ENCODE measurements at regions not wholly inside any gene's neighbourhood (a gene's known extent, or its start where the extent isn't known, plus 50 kb on each side); places are given as distances from the start of the nearest gene placed in this dataset.

DNA sequence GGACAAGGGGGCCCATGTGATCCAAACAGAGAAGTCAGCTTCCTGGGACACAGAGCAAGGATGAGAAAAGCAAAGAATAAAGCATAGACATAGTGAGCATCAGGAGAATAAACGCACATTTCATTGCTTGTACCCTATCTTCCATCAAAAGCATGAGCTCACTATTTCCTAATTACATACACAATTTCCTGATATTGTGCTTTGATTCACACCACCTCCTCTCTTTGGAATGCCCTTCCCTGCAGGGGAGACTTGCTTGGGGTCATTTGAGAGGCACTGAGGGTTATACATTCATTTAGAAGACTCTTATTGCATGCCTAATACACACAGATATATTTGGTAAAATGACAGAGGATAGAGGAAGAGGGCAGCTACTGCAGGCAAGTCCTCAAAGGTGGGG is 185.4 kb downstream of the SEC16B start:
- no peaks in the 10 kb centered on the region for H3K27me3 ChIP-seq (ENCODE audit: insufficient read depth, low read depth, low read length)
- no peaks in the 10 kb centered on the region for H3K9me3 ChIP-seq (ENCODE audit: low read length)
- H3K9ac ChIP-seq (ENCODE audit: low read length), result no peak overlapping the region
- H3K9me2 ChIP-seq (ENCODE audit: insufficient read depth, low read length), result no peaks in the 10 kb centered on the region
- no peak overlapping the region for H3K4me3 ChIP-seq (ENCODE audit: low read length)
- H3K79me2 ChIP-seq (replicated peaks; ENCODE audit: insufficient read depth, low read length), result no peaks in the 10 kb centered on the region
- no peak overlapping the region for H3K27ac ChIP-seq (ENCODE audit: low read length)
- H2AFZ ChIP-seq (ENCODE audit: low read depth, low read length), result no peak overlapping the region
- no peaks in the 10 kb centered on the region for H4K20me1 ChIP-seq (ENCODE audit: insufficient read depth)
- no peaks in the 10 kb centered on the region for H3K36me3 ChIP-seq (ENCODE audit: insufficient read depth, low read length)
- H3F3A ChIP-seq (ENCODE audit: insufficient read depth, low read length, poor library complexity, severe bottlenecking), result no peaks in the 10 kb centered on the region
- TF ChIP-seq SMC3 (conservative IDR thresholded peaks at IDR 0.05; ENCODE audit: poor library complexity) (no peak), RAD21 (conservative IDR thresholded peaks at IDR 0.05) (no peak), MXI1 (conservative IDR thresholded peaks at IDR 0.05; ENCODE audit: poor library complexity, severe bottlenecking) (no peak), EZH2 (IDR thresholded peaks at IDR 0.05; ENCODE audit: borderline replicate concordance, insufficient read depth, low read length, poor library complexity, severe bottlenecking) (no peak), REST (IDR thresholded peaks at IDR 0.05; ENCODE audit: borderline replicate concordance) (no peak), EP300 (conservative IDR thresholded peaks at IDR 0.05; ENCODE audit: poor library complexity, severe bottlenecking) (no peak), TAF1 (IDR thresholded peaks at IDR 0.05; ENCODE audit: low read depth) (no peak), POLR2AphosphoS5 (IDR thresholded peaks at IDR 0.05) (no peak)
- TF ChIP-seq, protein P1, sequence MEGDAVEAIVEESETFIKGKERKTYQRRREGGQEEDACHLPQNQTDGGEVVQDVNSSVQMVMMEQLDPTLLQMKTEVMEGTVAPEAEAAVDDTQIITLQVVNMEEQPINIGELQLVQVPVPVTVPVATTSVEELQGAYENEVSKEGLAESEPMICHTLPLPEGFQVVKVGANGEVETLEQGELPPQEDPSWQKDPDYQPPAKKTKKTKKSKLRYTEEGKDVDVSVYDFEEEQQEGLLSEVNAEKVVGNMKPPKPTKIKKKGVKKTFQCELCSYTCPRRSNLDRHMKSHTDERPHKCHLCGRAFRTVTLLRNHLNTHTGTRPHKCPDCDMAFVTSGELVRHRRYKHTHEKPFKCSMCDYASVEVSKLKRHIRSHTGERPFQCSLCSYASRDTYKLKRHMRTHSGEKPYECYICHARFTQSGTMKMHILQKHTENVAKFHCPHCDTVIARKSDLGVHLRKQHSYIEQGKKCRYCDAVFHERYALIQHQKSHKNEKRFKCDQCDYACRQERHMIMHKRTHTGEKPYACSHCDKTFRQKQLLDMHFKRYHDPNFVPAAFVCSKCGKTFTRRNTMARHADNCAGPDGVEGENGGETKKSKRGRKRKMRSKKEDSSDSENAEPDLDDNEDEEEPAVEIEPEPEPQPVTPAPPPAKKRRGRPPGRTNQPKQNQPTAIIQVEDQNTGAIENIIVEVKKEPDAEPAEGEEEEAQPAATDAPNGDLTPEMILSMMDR (IDR thresholded peaks at IDR 0.05; ENCODE audit: poor library complexity, severe bottlenecking), result no peak
- no peak overlapping the region for H3K4me2 ChIP-seq (ENCODE audit: low read length)

DNA sequence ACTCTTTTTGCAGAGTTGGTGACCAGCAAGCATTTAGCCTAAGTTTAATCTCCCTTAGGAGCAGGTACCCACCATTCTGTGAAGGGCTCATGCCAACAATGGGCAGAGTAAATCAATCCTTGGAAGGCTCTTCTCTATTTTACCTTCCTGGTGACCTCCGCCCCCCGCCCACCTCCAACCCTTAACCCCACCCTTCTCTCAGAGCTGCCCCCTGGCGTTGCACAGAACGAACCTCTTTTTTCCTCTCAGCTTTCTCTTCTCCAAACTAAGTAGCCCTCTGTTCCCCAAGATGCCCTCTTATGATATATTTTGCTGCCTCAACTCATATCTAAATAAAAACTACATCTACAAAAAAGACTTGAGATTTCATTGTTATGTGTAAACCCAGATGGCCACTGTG is 186.8 kb downstream of the SEC16B start:
- H3K4me3 ChIP-seq (ENCODE audit: low read length), result no peak overlapping the region
- H3F3A ChIP-seq (ENCODE audit: insufficient read depth, low read length, poor library complexity, severe bottlenecking), result no peaks in the 10 kb centered on the region
- TF ChIP-seq EZH2 (IDR thresholded peaks at IDR 0.05; ENCODE audit: borderline replicate concordance, insufficient read depth, low read length, poor library complexity, severe bottlenecking), result no peak
- TF ChIP-seq TAF1 (IDR thresholded peaks at IDR 0.05; ENCODE audit: low read depth), result no peak
- no peak for TF ChIP-seq RAD21 (conservative IDR thresholded peaks at IDR 0.05)
- TF ChIP-seq MXI1 (conservative IDR thresholded peaks at IDR 0.05; ENCODE audit: poor library complexity, severe bottlenecking), result no peak
- TF ChIP-seq SMC3 (conservative IDR thresholded peaks at IDR 0.05; ENCODE audit: poor library complexity), result no peak
- H3K36me3 ChIP-seq (ENCODE audit: insufficient read depth, low read length), result no peaks in the 10 kb centered on the region
- no peak overlapping the region for H3K9ac ChIP-seq (ENCODE audit: low read length)
- no peaks in the 10 kb centered on the region for H4K20me1 ChIP-seq (ENCODE audit: insufficient read depth)
- no peak overlapping the region for H2AFZ ChIP-seq (ENCODE audit: low read depth, low read length)
- no peaks in the 10 kb centered on the region for H3K27me3 ChIP-seq (ENCODE audit: insufficient read depth, low read depth, low read length)
- no peak overlapping the region for H3K4me2 ChIP-seq (ENCODE audit: low read length)
- H3K79me2 ChIP-seq (replicated peaks; ENCODE audit: insufficient read depth, low read length), result no peaks in the 10 kb centered on the region
- H3K27ac ChIP-seq (ENCODE audit: low read length), result no peak overlapping the region
- no peaks in the 10 kb centered on the region for H3K9me3 ChIP-seq (ENCODE audit: low read length)
- no peaks in the 10 kb centered on the region for H3K9me2 ChIP-seq (ENCODE audit: insufficient read depth, low read length)
